ENCODE measurements at regions not wholly inside any gene's neighbourhood (a gene's known extent, or its start where the extent isn't known, plus 50 kb on each side); places are given as distances from the start of the nearest gene placed in this dataset.

DNA sequence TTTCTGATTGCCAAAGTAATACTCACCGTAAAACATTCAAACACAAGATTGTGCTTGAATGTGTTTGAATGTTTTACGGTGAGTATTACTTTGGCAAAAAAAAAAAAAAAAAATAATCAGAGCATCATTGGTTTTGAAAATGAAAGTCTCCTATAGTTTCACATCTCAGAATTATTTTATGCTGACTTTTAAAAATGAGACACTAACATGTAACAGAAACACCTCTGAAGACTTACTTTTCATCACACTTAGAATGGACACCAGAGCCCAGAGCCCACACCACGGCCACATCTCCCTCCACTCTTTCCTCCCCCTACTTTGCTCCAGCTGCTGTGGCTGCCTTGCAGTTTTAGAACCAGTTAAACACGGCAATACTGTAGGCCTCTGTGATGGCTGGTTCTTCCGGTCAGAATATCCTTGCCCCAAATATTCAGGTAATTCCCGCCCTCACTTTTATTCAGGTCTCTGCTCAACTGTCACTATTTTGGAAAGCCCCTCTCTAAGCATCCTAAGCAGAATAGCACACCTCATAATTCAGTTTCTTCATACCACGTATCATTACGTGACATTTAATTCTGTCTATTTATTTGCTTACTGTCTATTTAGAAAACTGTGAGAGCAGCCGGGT, 138.9 kb upstream of the MAX start:
- no peak overlapping the region for H2AFZ ChIP-seq (ENCODE audit: low read length)
- H3K4me1 ChIP-seq (ENCODE audit: insufficient read depth, low read length) = peaks cover 73% of the 10 kb centered on the region
- H3K4me3 ChIP-seq (ENCODE audit: low read length) = no peak overlapping the region
- intact Hi-C loops (cut with micrococcal nuclease) = no loop called here
- no peaks in the 10 kb centered on the region for H3K9me3 ChIP-seq (ENCODE audit: low read length)
- no peak overlapping the region for H3K4me2 ChIP-seq (ENCODE audit: low read length)
- ChIA-PET POLR2A (ENCODE audit: unreplicated experiment) (no interaction called here), CTCF (no interaction called here)
- no peaks in the 10 kb centered on the region for H4K20me1 ChIP-seq (ENCODE audit: low read length)
- DNase-seq (no peak), ATAC-seq (no peak)
- H3K27me3 ChIP-seq (ENCODE audit: low read length) = no peaks in the 10 kb centered on the region
- H3K79me2 ChIP-seq (ENCODE audit: low read length) = peaks cover 3% of the 10 kb centered on the region; the same call in 1 of the 2 replicates
- H3F3A ChIP-seq (ENCODE audit: low read length, unreplicated experiment) = peaks cover 5% of the 10 kb centered on the region
- H3K9ac ChIP-seq (ENCODE audit: low read length) = no peak overlapping the region
- no peaks in the 10 kb centered on the region for H3K36me3 ChIP-seq (ENCODE audit: low read depth, low read length)
- 0 out of 2 replicates have a peak overlapping the region, but pooled peaks have one; percentile 8 for H3K27ac ChIP-seq (ENCODE audit: low read length)
- TF ChIP-seq, protein P1, sequence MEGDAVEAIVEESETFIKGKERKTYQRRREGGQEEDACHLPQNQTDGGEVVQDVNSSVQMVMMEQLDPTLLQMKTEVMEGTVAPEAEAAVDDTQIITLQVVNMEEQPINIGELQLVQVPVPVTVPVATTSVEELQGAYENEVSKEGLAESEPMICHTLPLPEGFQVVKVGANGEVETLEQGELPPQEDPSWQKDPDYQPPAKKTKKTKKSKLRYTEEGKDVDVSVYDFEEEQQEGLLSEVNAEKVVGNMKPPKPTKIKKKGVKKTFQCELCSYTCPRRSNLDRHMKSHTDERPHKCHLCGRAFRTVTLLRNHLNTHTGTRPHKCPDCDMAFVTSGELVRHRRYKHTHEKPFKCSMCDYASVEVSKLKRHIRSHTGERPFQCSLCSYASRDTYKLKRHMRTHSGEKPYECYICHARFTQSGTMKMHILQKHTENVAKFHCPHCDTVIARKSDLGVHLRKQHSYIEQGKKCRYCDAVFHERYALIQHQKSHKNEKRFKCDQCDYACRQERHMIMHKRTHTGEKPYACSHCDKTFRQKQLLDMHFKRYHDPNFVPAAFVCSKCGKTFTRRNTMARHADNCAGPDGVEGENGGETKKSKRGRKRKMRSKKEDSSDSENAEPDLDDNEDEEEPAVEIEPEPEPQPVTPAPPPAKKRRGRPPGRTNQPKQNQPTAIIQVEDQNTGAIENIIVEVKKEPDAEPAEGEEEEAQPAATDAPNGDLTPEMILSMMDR (conservative IDR thresholded peaks at IDR 0.05; ENCODE audit: low read depth, low read length) = no peak
- TF ChIP-seq EZH2 (IDR thresholded peaks at IDR 0.05; ENCODE audit: low read length, unreplicated experiment) = no peak
- TF ChIP-seq EZH2phosphoT487 (IDR thresholded peaks at IDR 0.05; ENCODE audit: borderline replicate concordance, low read length) = no peak
- BruUV-seq (replicated peaks) = no TSS peak
- no peaks in the 10 kb centered on the region for H3K9me2 ChIP-seq (replicated peaks; ENCODE audit: low read length)

DNA sequence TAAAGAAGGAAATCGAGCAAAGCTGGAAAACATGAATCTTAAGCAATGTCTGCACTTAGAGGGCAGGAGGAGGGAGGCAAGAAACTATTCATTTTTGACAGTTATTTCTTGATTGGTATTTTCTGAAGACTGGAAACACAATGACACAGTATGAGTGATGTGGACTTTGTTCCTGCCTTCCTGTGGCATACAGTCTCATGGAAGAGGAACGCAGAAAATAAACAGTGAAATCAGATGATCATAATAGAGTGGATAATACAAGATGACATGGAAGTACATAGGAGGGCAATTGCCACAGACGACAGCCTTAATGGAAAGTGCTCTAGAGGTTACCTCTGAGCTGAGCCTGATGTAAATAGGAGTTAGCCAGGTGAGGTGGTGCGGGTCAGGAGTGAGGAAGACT, 140.4 kb upstream of the MAX start:
- H3K36me3 ChIP-seq (ENCODE audit: low read depth, low read length) = no peaks in the 10 kb centered on the region
- H3K79me2 ChIP-seq (ENCODE audit: low read length) = peaks cover 3% of the 10 kb centered on the region; the same call in 1 of the 2 replicates
- peaks cover 5% of the 10 kb centered on the region for H3F3A ChIP-seq (ENCODE audit: low read length, unreplicated experiment)
- H3K4me2 ChIP-seq (ENCODE audit: low read length) = peak overlapping the region; percentile 54
- intact Hi-C loops (cut with micrococcal nuclease) = no loop called here
- H3K4me1 ChIP-seq (ENCODE audit: insufficient read depth, low read length) = peaks cover 58% of the 10 kb centered on the region
- no peaks in the 10 kb centered on the region for H3K9me2 ChIP-seq (replicated peaks; ENCODE audit: low read length)
- ChIA-PET POLR2A (ENCODE audit: unreplicated experiment) (no interaction called here), CTCF (no interaction called here)
- DNase-seq = peak; percentile 83
- peak overlapping the region; percentile 51 for H3K9ac ChIP-seq (ENCODE audit: low read length)
- no peak overlapping the region for H2AFZ ChIP-seq (ENCODE audit: low read length)
- peak; percentile 31 for ATAC-seq
- no peaks in the 10 kb centered on the region for H4K20me1 ChIP-seq (ENCODE audit: low read length)
- no peak for TF ChIP-seq EZH2phosphoT487 (IDR thresholded peaks at IDR 0.05; ENCODE audit: borderline replicate concordance, low read length)
- H3K4me3 ChIP-seq (ENCODE audit: low read length) = peak overlapping the region; percentile 2
- H3K27ac ChIP-seq (ENCODE audit: low read length) = peak overlapping the region; percentile 87
- no peaks in the 10 kb centered on the region for H3K27me3 ChIP-seq (ENCODE audit: low read length)
- no peaks in the 10 kb centered on the region for H3K9me3 ChIP-seq (ENCODE audit: low read length)
- BruUV-seq (replicated peaks) = no TSS peak

DNA sequence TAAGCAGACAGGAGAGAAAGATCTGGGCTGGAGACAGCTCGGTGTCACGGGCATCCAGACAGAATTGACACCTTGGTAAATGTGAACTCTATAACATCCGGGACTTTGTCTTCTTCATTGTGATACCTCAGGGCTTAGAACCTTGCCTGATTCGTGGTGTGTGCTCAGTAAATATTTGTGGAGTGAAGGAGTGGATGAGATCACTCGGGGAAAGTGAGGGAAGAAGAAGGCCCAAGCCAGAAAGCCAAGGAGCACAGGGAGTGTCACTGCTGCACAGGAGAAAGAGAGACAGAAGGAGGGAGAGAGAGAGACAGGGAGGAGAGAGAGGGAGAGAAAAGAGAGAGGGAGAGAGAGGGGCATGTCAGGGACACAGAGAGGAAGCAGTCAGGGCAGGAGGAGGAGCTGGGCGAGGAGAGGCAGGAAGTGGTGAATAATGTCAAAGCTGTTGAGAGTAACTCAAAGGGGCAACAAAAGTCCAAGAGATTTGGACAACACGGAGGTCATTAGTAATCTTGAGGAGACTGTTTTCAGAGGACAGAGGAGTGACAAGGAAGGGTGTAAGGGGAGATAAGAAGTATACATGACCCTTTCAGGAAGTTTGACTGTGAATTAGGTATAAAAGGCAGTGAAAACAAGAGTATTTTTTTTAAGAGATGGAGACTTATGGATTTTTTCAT, 141.6 kb upstream of the MAX start:
- Histone ChIP-seq H3K4me3 (ENCODE audit: low read length) (peak overlapping the region; percentile 2; the same call in 1 of the 2 replicates), H3F3A (ENCODE audit: low read length, unreplicated experiment) (peaks cover 5% of the 10 kb centered on the region), H2AFZ (ENCODE audit: low read length) (peak overlapping the region; percentile 74), H3K4me1 (ENCODE audit: insufficient read depth, low read length) (peaks cover 46% of the 10 kb centered on the region), H3K27me3 (ENCODE audit: low read length) (no peaks in the 10 kb centered on the region), H4K20me1 (ENCODE audit: low read length) (no peaks in the 10 kb centered on the region), H3K36me3 (ENCODE audit: low read depth, low read length) (no peaks in the 10 kb centered on the region), H3K27ac (ENCODE audit: low read length) (peak overlapping the region; percentile 87), H3K9me3 (ENCODE audit: low read length) (no peaks in the 10 kb centered on the region), H3K79me2 (ENCODE audit: low read length) (peaks cover 3% of the 10 kb centered on the region; the same call in 1 of the 2 replicates), H3K9me2 (replicated peaks; ENCODE audit: low read length) (no peaks in the 10 kb centered on the region), H3K4me2 (ENCODE audit: low read length) (peak overlapping the region; percentile 54), H3K9ac (ENCODE audit: low read length) (peak overlapping the region; percentile 51)
- intact Hi-C loops (cut with micrococcal nuclease) = no loop called here
- peak; percentile 74 for ATAC-seq
- ChIA-PET CTCF (no interaction called here), POLR2A (ENCODE audit: unreplicated experiment) (no interaction called here)
- peak; percentile 82 for DNase-seq
- TF ChIP-seq, protein P1 (conservative IDR thresholded peaks at IDR 0.05; ENCODE audit: low read depth, low read length) = no peak
- TF ChIP-seq EZH2 (IDR thresholded peaks at IDR 0.05; ENCODE audit: low read length, unreplicated experiment) = no peak
- TF ChIP-seq EZH2phosphoT487 (IDR thresholded peaks at IDR 0.05; ENCODE audit: borderline replicate concordance, low read length) = no peak
- BruUV-seq (replicated peaks) = no TSS peak
